ENCODE measurements at regions not wholly inside any gene's neighbourhood (a gene's known extent, or its start where the extent isn't known, plus 50 kb on each side); places are given as distances from the start of the nearest gene placed in this dataset.
A peak's percentile ranks its signal among the peaks of the same experiment; 100 is the strongest.

- no peak for DNase-seq (ENCODE audit: low read depth)
- no peak overlapping the region for H3K4me3 ChIP-seq (ENCODE audit: low read depth, low read length)
- no peak for TF ChIP-seq CTCF (IDR thresholded peaks at IDR 0.05; ENCODE audit: insufficient read depth, low read length)
Measured at GRCh38 chr6:4451718-4452117, 316.3 kb upstream of the ECI2 start.

DNA sequence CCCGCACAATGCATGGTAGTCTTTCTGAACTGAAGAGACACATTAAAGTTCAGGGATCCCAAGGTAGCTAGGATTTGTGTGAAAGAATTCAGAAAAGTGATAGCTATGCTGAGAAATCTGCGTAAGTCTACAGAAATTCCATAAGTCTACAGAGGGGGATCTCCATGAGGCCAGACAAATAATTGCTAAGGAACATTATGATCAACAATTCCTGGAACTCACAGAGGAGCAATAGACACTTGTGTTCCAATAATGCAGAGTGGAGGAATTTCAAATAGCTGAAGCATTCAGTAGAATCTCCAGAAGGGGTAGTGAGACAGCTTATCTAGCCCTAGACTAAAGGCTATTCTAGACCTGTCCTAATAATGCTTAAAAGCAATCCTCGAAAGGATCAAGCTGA lies 315.7 kb upstream of the ECI2 start:
- TF ChIP-seq CTCF (IDR thresholded peaks at IDR 0.05; ENCODE audit: insufficient read depth, low read length): no peak
- no peak overlapping the region for H3K4me3 ChIP-seq (ENCODE audit: low read depth, low read length)
- no peak for DNase-seq (ENCODE audit: low read depth)

- H3K4me3 ChIP-seq (ENCODE audit: low read depth, low read length): no peak overlapping the region
- TF ChIP-seq CTCF (IDR thresholded peaks at IDR 0.05; ENCODE audit: insufficient read depth, low read length): no peak
- DNase-seq (ENCODE audit: low read depth): no peak
Measured at GRCh38 chr6:4450237-4450636, 314.9 kb upstream of the ECI2 start.

- no peak for TF ChIP-seq CTCF (IDR thresholded peaks at IDR 0.05; ENCODE audit: insufficient read depth, low read length)
- no peak overlapping the region for H3K4me3 ChIP-seq (ENCODE audit: low read depth, low read length)
- no peak for DNase-seq (ENCODE audit: low read depth)
Measured at GRCh38 chr6:4449409-4449808, 314.0 kb upstream of the ECI2 start.

GRCh38 chr6:4448841-4449240 lies 313.5 kb upstream of the ECI2 start:
- no peak for DNase-seq (ENCODE audit: low read depth)
- no peak overlapping the region for H3K4me3 ChIP-seq (ENCODE audit: low read depth, low read length)
- no peak for TF ChIP-seq CTCF (IDR thresholded peaks at IDR 0.05; ENCODE audit: insufficient read depth, low read length)

GRCh38 chr6:4447639-4448330 lies 312.4 kb upstream of the ECI2 start:
- no peak for TF ChIP-seq CTCF (IDR thresholded peaks at IDR 0.05; ENCODE audit: insufficient read depth, low read length)
- no peak for DNase-seq (ENCODE audit: low read depth)
- H3K4me3 ChIP-seq (ENCODE audit: low read depth, low read length): no peak overlapping the region

DNA sequence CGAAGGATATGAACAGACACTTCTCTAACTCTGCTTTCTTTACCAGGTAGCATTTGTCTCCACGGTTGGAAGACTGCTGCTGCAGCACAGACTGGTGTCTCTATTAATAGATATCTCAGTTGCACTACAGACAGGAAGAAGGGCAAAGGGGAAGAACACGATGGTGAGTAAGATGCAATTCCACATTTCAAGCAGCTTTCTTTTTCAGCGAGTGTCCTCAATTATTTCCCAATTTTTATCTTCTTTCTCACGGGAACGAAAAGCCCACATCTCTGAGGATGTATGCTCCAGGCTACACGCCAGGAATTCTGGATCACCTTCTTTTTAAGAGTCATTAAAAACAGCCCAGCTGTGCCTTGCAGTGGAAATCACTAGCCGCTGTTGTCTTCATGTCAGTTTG lies 311.6 kb upstream of the ECI2 start:
- no peak for TF ChIP-seq CTCF (IDR thresholded peaks at IDR 0.05; ENCODE audit: insufficient read depth, low read length)
- H3K4me3 ChIP-seq (ENCODE audit: low read depth, low read length): no peak overlapping the region
- DNase-seq (ENCODE audit: low read depth): peak; percentile 49

Data from fibroblast of the aortic adventitia (primary cell).